ENCODE measurements at regions not wholly inside any gene's neighbourhood (a gene's known extent, or its start where the extent isn't known, plus 50 kb on each side); places are given as distances from the start of the nearest gene placed in this dataset.

DNA sequence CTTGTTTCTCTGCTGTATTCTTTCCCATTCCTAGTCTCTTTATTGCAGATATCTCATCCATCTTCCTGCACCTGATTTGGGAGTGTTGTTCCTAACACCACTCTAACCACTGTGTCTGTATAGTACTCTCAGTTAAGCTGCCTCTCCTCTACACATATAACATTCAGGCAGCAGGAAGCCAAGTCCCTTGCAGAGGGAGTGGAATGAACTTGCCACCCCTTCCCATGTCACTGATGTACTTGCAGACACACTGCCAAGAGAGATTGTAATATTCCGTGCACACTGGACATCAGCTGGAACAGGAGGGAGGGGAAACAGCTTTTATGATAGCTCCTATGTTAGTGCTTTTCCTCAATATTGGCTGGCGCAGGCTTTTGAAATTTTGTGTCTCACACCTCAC lies 281.6 kb upstream of the E2F7 start:
- Mint-ChIP-seq H3K27ac (no peak overlapping the region), H3K4me1 (no peaks in the 10 kb centered on the region), H3K9me3 (ENCODE audit: insufficient read depth) (no peaks in the 10 kb centered on the region), H3K4me3 (no peak overlapping the region), H3K27me3 (no peaks in the 10 kb centered on the region)
- no peak overlapping the region for H2AFZ ChIP-seq (ENCODE audit: insufficient read depth, low read depth, low read length, poor library complexity, severe bottlenecking)
- POLR2A ChIA-PET: no interaction called here
- DNase-seq (no peak), ATAC-seq (ENCODE audit: low read depth) (no peak)
- H3K9ac ChIP-seq (ENCODE audit: low read length): no peak overlapping the region
- no peaks in the 10 kb centered on the region for H3K9me3 ChIP-seq (ENCODE audit: control extremely low read depth in 1 of 3, control insufficient read depth in 2 of 3, insufficient read depth in 1 of 3, low read length in 2 of 3)
- no peaks in the 10 kb centered on the region for H3K36me3 ChIP-seq (replicated peaks in 1 of 2; ENCODE audit: control extremely low read depth in 1 of 2, control insufficient read depth in 1 of 2, extremely low read depth in 1 of 2, insufficient read depth in 2 of 2, low read length in 1 of 2)
- CTCF ChIA-PET: no interaction called here
- no peak overlapping the region for H3K27ac ChIP-seq (ENCODE audit: low read length in 2 of 2)
- no peaks in the 10 kb centered on the region for H3K27me3 ChIP-seq (replicated peaks in 1 of 4; ENCODE audit: control extremely low read depth in 1 of 4, control insufficient read depth in 3 of 4, insufficient read depth in 4 of 4, low read length in 3 of 4)
- intact Hi-C loops (cut with micrococcal nuclease): no loop called here
- WGBS (ENCODE audit: insufficient coverage): 70% methylated on average over 2 of the region's 2 CpGs
- H3K4me1 ChIP-seq (ENCODE audit: control insufficient read depth in 2 of 2, insufficient read depth in 2 of 2, low read length in 2 of 2): no peaks in the 10 kb centered on the region
- H3K4me2 ChIP-seq (replicated peaks; ENCODE audit: low read depth, low read length, poor library complexity, severe bottlenecking): no peak overlapping the region
- TF ChIP-seq, protein P1, sequence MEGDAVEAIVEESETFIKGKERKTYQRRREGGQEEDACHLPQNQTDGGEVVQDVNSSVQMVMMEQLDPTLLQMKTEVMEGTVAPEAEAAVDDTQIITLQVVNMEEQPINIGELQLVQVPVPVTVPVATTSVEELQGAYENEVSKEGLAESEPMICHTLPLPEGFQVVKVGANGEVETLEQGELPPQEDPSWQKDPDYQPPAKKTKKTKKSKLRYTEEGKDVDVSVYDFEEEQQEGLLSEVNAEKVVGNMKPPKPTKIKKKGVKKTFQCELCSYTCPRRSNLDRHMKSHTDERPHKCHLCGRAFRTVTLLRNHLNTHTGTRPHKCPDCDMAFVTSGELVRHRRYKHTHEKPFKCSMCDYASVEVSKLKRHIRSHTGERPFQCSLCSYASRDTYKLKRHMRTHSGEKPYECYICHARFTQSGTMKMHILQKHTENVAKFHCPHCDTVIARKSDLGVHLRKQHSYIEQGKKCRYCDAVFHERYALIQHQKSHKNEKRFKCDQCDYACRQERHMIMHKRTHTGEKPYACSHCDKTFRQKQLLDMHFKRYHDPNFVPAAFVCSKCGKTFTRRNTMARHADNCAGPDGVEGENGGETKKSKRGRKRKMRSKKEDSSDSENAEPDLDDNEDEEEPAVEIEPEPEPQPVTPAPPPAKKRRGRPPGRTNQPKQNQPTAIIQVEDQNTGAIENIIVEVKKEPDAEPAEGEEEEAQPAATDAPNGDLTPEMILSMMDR (IDR thresholded peaks at IDR 0.05): no peak
- no peak for TF ChIP-seq EZH2 (IDR thresholded peaks at IDR 0.05; ENCODE audit: borderline replicate concordance, insufficient read depth, low read depth, low read length, poor library complexity, severe bottlenecking)
- H4K20me1 ChIP-seq (ENCODE audit: control insufficient read depth, insufficient read depth, low read length, poor library complexity, severe bottlenecking): no peaks in the 10 kb centered on the region
- no peak overlapping the region for H3K4me3 ChIP-seq (ENCODE audit: control extremely low read depth in 1 of 5, extremely low read depth in 1 of 5, insufficient read depth in 1 of 5, low read depth in 2 of 5, low read length in 4 of 5)
- H3K79me2 ChIP-seq (ENCODE audit: control insufficient read depth, insufficient read depth, low read length): no peaks in the 10 kb centered on the region

DNA sequence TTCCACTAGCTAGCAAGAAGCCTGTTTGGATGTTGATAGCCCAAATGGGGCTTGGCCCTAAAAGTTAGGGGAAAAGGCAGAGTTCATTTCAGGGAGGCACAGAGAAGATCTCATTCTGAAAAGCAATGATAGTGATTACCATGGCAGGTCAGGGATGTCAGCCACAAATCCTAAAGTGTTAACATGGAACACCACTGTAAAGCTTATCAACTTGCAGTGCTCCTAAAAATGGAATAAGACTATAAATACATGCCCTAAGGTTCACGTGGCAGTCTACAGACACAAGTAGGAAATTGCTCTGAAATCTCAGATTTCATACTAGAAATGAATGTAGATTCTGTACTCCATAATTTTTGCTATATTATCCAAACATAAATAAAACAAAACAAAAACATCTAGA lies 280.0 kb upstream of the E2F7 start:
- no CpG with 5 or more reads among the region's 1 CpG for WGBS (ENCODE audit: insufficient coverage)
- ATAC-seq (ENCODE audit: low read depth): no peak
- H3K9me3 Mint-ChIP-seq (ENCODE audit: insufficient read depth): no peaks in the 10 kb centered on the region

More for the DNA sequence above, 280.0 kb upstream of the E2F7 start:
- no peaks in the 10 kb centered on the region for H3K4me1 Mint-ChIP-seq
- H3K79me2 ChIP-seq (ENCODE audit: control insufficient read depth, insufficient read depth, low read length): no peaks in the 10 kb centered on the region
- no peaks in the 10 kb centered on the region for H3K27me3 Mint-ChIP-seq
- no peaks in the 10 kb centered on the region for H3K4me1 ChIP-seq (ENCODE audit: control insufficient read depth in 2 of 2, insufficient read depth in 2 of 2, low read length in 2 of 2)
- no peak overlapping the region for H3K27ac ChIP-seq (ENCODE audit: low read length in 2 of 2)
- ChIA-PET POLR2A (no interaction called here), CTCF (no interaction called here)
- H3K4me2 ChIP-seq (replicated peaks; ENCODE audit: low read depth, low read length, poor library complexity, severe bottlenecking): no peak overlapping the region
- H3K27me3 ChIP-seq (replicated peaks in 1 of 4; ENCODE audit: control extremely low read depth in 1 of 4, control insufficient read depth in 3 of 4, insufficient read depth in 4 of 4, low read length in 3 of 4): no peaks in the 10 kb centered on the region
- H3K9me3 ChIP-seq (ENCODE audit: control extremely low read depth in 1 of 3, control insufficient read depth in 2 of 3, insufficient read depth in 1 of 3, low read length in 2 of 3): no peaks in the 10 kb centered on the region
- no peak for DNase-seq
- no peak overlapping the region for H2AFZ ChIP-seq (ENCODE audit: insufficient read depth, low read depth, low read length, poor library complexity, severe bottlenecking)
- no peaks in the 10 kb centered on the region for H4K20me1 ChIP-seq (ENCODE audit: control insufficient read depth, insufficient read depth, low read length, poor library complexity, severe bottlenecking)
- no peak overlapping the region for H3K27ac Mint-ChIP-seq
- no peak overlapping the region for H3K4me3 ChIP-seq (ENCODE audit: control extremely low read depth in 1 of 5, extremely low read depth in 1 of 5, insufficient read depth in 1 of 5, low read depth in 2 of 5, low read length in 4 of 5)
- no peak overlapping the region for H3K4me3 Mint-ChIP-seq
- no peak for TF ChIP-seq EZH2 (IDR thresholded peaks at IDR 0.05; ENCODE audit: borderline replicate concordance, insufficient read depth, low read depth, low read length, poor library complexity, severe bottlenecking)
- TF ChIP-seq, protein P1 (IDR thresholded peaks at IDR 0.05): no peak
- intact Hi-C loops (cut with micrococcal nuclease): no loop called here
- H3K9ac ChIP-seq (ENCODE audit: low read length): no peak overlapping the region
- no peaks in the 10 kb centered on the region for H3K36me3 ChIP-seq (replicated peaks in 1 of 2; ENCODE audit: control extremely low read depth in 1 of 2, control insufficient read depth in 1 of 2, extremely low read depth in 1 of 2, insufficient read depth in 2 of 2, low read length in 1 of 2)
